ENCODE measurements at regions not wholly inside any gene's neighbourhood (a gene's known extent, or its start where the extent isn't known, plus 50 kb on each side); places are given as distances from the start of the nearest gene placed in this dataset.

DNA sequence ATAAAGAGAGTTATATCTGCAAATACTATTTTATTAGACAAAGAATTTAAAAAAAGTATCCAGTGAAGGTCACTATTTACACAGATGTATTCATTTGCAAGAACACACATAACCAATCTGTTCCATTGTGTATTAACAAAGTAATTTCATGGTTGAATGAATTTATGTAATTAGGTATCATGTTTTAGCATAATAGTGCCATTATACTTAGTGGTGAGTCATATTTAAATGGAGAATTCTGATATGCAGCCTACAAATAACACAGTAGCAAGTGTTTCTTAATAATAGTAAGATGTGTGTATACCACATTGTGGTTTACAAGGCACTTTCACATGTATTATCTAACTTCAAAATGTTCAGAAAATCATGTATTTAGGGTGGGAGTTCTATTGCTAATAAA is 1028.5 kb upstream of the ACO1 start:
- TF ChIP-seq POLR2AphosphoS5 (IDR thresholded peaks at IDR 0.05; ENCODE audit: low read depth, low read length) = no peak
- TF ChIP-seq, protein P1, sequence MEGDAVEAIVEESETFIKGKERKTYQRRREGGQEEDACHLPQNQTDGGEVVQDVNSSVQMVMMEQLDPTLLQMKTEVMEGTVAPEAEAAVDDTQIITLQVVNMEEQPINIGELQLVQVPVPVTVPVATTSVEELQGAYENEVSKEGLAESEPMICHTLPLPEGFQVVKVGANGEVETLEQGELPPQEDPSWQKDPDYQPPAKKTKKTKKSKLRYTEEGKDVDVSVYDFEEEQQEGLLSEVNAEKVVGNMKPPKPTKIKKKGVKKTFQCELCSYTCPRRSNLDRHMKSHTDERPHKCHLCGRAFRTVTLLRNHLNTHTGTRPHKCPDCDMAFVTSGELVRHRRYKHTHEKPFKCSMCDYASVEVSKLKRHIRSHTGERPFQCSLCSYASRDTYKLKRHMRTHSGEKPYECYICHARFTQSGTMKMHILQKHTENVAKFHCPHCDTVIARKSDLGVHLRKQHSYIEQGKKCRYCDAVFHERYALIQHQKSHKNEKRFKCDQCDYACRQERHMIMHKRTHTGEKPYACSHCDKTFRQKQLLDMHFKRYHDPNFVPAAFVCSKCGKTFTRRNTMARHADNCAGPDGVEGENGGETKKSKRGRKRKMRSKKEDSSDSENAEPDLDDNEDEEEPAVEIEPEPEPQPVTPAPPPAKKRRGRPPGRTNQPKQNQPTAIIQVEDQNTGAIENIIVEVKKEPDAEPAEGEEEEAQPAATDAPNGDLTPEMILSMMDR (IDR thresholded peaks at IDR 0.05) = no peak
- TF ChIP-seq SIN3A (IDR thresholded peaks at IDR 0.05; ENCODE audit: borderline replicate concordance, insufficient read depth, low read depth, low read length) = no peak
- TF ChIP-seq, protein P2, sequence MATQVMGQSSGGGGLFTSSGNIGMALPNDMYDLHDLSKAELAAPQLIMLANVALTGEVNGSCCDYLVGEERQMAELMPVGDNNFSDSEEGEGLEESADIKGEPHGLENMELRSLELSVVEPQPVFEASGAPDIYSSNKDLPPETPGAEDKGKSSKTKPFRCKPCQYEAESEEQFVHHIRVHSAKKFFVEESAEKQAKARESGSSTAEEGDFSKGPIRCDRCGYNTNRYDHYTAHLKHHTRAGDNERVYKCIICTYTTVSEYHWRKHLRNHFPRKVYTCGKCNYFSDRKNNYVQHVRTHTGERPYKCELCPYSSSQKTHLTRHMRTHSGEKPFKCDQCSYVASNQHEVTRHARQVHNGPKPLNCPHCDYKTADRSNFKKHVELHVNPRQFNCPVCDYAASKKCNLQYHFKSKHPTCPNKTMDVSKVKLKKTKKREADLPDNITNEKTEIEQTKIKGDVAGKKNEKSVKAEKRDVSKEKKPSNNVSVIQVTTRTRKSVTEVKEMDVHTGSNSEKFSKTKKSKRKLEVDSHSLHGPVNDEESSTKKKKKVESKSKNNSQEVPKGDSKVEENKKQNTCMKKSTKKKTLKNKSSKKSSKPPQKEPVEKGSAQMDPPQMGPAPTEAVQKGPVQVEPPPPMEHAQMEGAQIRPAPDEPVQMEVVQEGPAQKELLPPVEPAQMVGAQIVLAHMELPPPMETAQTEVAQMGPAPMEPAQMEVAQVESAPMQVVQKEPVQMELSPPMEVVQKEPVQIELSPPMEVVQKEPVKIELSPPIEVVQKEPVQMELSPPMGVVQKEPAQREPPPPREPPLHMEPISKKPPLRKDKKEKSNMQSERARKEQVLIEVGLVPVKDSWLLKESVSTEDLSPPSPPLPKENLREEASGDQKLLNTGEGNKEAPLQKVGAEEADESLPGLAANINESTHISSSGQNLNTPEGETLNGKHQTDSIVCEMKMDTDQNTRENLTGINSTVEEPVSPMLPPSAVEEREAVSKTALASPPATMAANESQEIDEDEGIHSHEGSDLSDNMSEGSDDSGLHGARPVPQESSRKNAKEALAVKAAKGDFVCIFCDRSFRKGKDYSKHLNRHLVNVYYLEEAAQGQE (IDR thresholded peaks at IDR 0.05; ENCODE audit: insufficient read depth in 1 of 2, low read depth in 2 of 2, low read length in 1 of 2) = no peak
- no peak for TF ChIP-seq TCF7L2 (IDR thresholded peaks at IDR 0.05; ENCODE audit: low read depth, low read length)
